ENCODE measurements at regions not wholly inside any gene's neighbourhood (a gene's known extent, or its start where the extent isn't known, plus 50 kb on each side); places are given as distances from the start of the nearest gene placed in this dataset.

DNA sequence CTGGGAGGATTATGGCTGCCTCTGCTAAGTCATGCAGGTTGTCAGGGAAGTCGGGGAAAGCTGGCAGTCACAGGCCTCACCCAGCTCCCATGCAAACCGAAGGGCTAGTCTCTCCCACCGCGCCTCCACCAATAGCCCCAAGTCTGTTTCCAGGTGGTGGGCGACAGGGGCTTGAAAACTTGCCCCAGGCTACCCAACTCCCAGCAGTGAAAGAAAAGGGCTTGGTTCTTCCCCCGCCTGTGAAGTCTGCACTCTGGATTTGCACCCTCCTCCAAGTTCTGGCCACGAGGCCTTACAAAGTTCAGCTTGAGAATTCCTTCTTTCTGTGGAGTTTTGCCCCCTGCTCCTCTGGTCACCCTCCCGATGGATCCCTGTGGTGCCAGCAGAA lies 99.9 kb upstream of the CHST15 start:
- TF ChIP-seq SUZ12 (IDR thresholded peaks at IDR 0.05; ENCODE audit: extremely low read depth, insufficient read depth, insufficient read length) (no peak), YY1 (IDR thresholded peaks at IDR 0.05; ENCODE audit: insufficient read depth, insufficient read length) (no peak), ZNF274 (IDR thresholded peaks at IDR 0.05; ENCODE audit: low read depth, low read length) (no peak)

All from NT2/D1 (cell line).